Lung (tissue), 11 donors: ENCODE measurements at regions not wholly inside any gene's neighbourhood (a gene's known extent, or its start where the extent isn't known, plus 50 kb on each side); places are given as distances from the start of the nearest gene placed in this dataset.

Experiments
- ATAC-seq: fragments of 200-7000 bp; cut with Tn5 transposase; one replicate; pipeline ENCODE4 v1.9.1; 2020; ENCODE audit warnings: moderate number of reproducible peaks; ENCODE audit not compliant: insufficient read depth, low FRiP score
- DNase-seq, 3 donors: peaks; one replicate each; pipeline ENCODE4 v3.0.0-alpha.2; 2013 to 2017
- H3K27ac ChIP-seq, 2 donors: one replicate each; pipeline ENCODE4 v1.5.1; 2013; ENCODE audit warnings: mild to moderate bottlenecking in 2 of 2, moderate library complexity in 2 of 2, control low read depth in 1 of 2, inconsistent platforms in 1 of 2, low read depth in 1 of 2, low read length in 1 of 2
- H3K27me3 ChIP-seq, 3 donors: one replicate each; pipeline ENCODE4 v1.5.1; 2013; ENCODE audit warnings: low read length in 2 of 3; ENCODE audit not compliant: control insufficient read depth in 3 of 3, insufficient read depth in 3 of 3
- H3K36me3 ChIP-seq, 4 donors: one replicate each; pipeline ENCODE4 v1.5.1; 2013; ENCODE audit warnings: low read length in 4 of 4, mild to moderate bottlenecking in 1 of 4, moderate library complexity in 1 of 4; ENCODE audit not compliant: control insufficient read depth in 4 of 4, insufficient read depth in 4 of 4
- H3K4me1 ChIP-seq, 5 donors: one replicate each; pipeline ENCODE4 v1.5.1; 2013; ENCODE audit warnings: low read length in 5 of 5, mild to moderate bottlenecking in 2 of 5, moderate library complexity in 1 of 5; ENCODE audit not compliant: control insufficient read depth in 5 of 5, insufficient read depth in 5 of 5
- H3K4me3 ChIP-seq: one replicate; pipeline ENCODE4 v1.5.1; 2013; ENCODE audit warnings: mild to moderate bottlenecking, control low read depth, moderate library complexity
- H3K9ac ChIP-seq, 2 donors: one replicate each; pipeline ENCODE4 v1.5.1; 2013; ENCODE audit warnings: low read length in 2 of 2, control low read depth in 1 of 2; ENCODE audit not compliant: insufficient read depth in 1 of 2
- H3K9me3 ChIP-seq, 4 donors: one replicate each; pipeline ENCODE4 v1.5.1; 2013; ENCODE audit warnings: low read length in 3 of 4, mild to moderate bottlenecking in 1 of 4, moderate library complexity in 1 of 4; ENCODE audit not compliant: control insufficient read depth in 4 of 4, insufficient read depth in 3 of 4
- WGBS, 2 donors: extraction: QIAGEN DNeasy Blood & Tissue Kit; methylation state at CpG; one replicate each; pipeline ENCODE4 v1.1.7; 2013; 5-methylcytosine and 5-hydroxymethylcytosine counted together
- TF ChIP-seq, protein P1 (sequence below): IDR thresholded peaks from 2 replicates; pipeline ENCODE4 v1.5.1; 2012; ENCODE audit warnings: mild to moderate bottlenecking; ENCODE audit errors: control extremely low read depth, extremely low read depth
- donor health status: control.
- donor health status: control.
- donor health status: Bipolar disorder and iron deficiency.
- donor health status: healthy.
- donor health status: DM: yes; HTN: yes; CAD: no.

DNA sequence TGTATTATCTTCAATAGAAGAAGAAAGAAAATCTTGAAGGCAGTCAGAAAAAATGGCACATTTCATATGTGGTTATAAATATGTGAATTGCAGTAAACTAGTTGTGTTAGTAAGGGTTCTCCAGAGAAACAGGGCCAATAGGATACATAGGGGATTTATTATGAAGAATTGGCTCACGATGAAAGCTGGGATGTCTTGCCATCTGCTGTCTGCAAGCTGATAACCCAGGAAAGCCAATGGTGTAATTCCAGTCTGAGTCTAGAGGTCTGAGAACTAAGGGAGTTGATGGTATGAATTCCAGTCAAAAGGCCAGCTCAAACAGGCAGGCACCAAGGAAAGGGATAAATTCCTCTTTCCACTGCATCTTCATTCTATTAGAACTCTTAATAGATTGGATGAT is 362.4 kb downstream of the KCNJ3 start:
- no peaks in the 10 kb centered on the region for H3K27me3 ChIP-seq
- no peaks in the 10 kb centered on the region for H3K4me1 ChIP-seq
- no peak overlapping the region for H3K4me3 ChIP-seq
- TF ChIP-seq, protein P1, sequence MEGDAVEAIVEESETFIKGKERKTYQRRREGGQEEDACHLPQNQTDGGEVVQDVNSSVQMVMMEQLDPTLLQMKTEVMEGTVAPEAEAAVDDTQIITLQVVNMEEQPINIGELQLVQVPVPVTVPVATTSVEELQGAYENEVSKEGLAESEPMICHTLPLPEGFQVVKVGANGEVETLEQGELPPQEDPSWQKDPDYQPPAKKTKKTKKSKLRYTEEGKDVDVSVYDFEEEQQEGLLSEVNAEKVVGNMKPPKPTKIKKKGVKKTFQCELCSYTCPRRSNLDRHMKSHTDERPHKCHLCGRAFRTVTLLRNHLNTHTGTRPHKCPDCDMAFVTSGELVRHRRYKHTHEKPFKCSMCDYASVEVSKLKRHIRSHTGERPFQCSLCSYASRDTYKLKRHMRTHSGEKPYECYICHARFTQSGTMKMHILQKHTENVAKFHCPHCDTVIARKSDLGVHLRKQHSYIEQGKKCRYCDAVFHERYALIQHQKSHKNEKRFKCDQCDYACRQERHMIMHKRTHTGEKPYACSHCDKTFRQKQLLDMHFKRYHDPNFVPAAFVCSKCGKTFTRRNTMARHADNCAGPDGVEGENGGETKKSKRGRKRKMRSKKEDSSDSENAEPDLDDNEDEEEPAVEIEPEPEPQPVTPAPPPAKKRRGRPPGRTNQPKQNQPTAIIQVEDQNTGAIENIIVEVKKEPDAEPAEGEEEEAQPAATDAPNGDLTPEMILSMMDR = no peak
- H3K9me3 ChIP-seq = peaks cover 0 to 2% (median 0%) of the 10 kb centered on the region in 4 donors
- WGBS, 2 donors = 78 to 91% methylated on average over 1 of the region's 1 CpG
- H3K27ac ChIP-seq = no peak overlapping the region
- H3K36me3 ChIP-seq = no peaks in the 10 kb centered on the region
- H3K9ac ChIP-seq = no peak overlapping the region
- ATAC-seq (no peak), DNase-seq (no peak)

DNA sequence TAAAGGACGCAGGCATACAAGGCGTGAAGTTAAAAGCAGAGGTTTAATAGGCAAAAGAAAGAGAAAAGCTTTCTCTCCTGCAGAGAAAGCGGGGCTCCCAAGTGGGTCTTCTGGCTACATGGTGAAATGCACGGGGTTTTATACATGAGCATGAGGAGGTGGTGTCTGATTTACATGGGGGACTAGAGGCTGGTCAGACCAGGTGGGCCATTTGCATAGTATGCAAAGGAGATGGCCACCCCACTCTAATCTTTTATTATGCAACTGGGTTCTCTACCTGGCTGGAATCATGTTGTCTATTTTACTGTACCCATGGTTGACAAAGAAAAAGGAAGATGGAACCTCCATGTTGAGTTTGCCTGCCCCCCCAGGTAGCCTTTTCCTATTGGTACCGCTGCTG is 356.2 kb downstream of the KCNJ3 start:
- Histone ChIP-seq H3K9me3 (no peaks in the 10 kb centered on the region), H3K27me3 (no peaks in the 10 kb centered on the region), H3K27ac (no peak overlapping the region), H3K36me3 (no peaks in the 10 kb centered on the region), H3K9ac (no peak overlapping the region), H3K4me3 (no peak overlapping the region), H3K4me1 (no peaks in the 10 kb centered on the region)
- no peak for DNase-seq
- TF ChIP-seq, protein P1 = no peak
- WGBS, 2 donors = 86 to 92% methylated on average over 5 of the region's 5 CpGs
- ATAC-seq = no peak

DNA sequence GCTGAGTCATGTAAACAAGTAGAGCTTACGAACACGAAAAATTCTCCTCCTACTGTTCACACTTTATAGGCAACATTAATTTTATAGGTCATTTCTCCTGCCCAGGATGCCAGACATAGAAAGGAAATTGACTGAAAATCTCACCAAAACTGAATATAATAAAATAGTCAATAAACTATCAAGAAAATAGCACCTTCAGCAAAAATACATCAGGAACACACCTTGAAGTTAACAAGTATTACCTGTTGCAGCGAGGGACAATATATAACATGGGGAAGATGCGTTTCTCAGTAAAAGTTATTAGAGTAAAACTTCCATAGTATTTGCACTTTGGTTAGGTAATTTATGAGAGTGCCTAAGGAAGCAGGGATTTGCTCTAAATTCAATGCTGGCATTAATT is 344.6 kb downstream of the KCNJ3 start:
- H3K27me3 ChIP-seq = no peaks in the 10 kb centered on the region
- no peak overlapping the region for H3K27ac ChIP-seq
- no peak for ATAC-seq
- H3K9me3 ChIP-seq = peaks cover 0 to 3% (median 3%) of the 10 kb centered on the region in 4 donors
- DNase-seq = no peak
- no peak overlapping the region for H3K4me3 ChIP-seq
- 90 to 91% methylated on average over 4 of the region's 4 CpGs for WGBS, 2 donors
- H3K4me1 ChIP-seq = no peaks in the 10 kb centered on the region
- H3K36me3 ChIP-seq = no peaks in the 10 kb centered on the region
- TF ChIP-seq, protein P1 = no peak
- H3K9ac ChIP-seq = no peak overlapping the region

DNA sequence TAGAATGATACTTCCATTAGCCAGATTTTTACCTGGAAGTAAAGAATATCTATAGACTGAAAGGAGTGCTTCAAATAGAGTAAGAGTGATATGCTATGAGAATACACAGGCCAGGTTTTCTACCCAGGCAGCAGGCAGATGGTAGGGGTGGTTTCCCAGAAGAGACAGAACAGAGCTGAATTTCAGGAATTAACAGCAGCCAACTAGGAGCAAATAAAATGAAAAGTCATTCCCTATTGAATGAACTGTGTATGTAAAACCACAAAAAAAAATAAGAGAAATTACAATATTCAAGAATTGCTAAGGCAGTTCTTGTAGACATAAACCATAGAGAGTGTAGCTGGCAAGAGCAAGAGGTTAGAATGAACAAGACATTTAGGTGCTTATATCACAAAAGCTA is 336.8 kb downstream of the KCNJ3 start:
- no peak overlapping the region for H3K4me3 ChIP-seq
- DNase-seq (no peak), ATAC-seq (no peak)
- no peak overlapping the region for H3K9ac ChIP-seq
- H3K36me3 ChIP-seq = no peaks in the 10 kb centered on the region
- no peaks in the 10 kb centered on the region for H3K27me3 ChIP-seq
- TF ChIP-seq, protein P1 = no peak
- no peak overlapping the region for H3K27ac ChIP-seq
- no peaks in the 10 kb centered on the region for H3K4me1 ChIP-seq
- no peaks in the 10 kb centered on the region for H3K9me3 ChIP-seq
